CD14-positive monocyte (primary cell): ENCODE measurements at regions not wholly inside any gene's neighbourhood (a gene's known extent, or its start where the extent isn't known, plus 50 kb on each side); places are given as distances from the start of the nearest gene placed in this dataset.
A peak's percentile ranks its signal among the peaks of the same experiment; 100 is the strongest.
"Not testable (repeated sequence)": the region's sequence is repeated elsewhere in the genome, so short reads cannot be mapped to it uniquely, and the experiment has no call there.

ENCODE experiments used
- DNase-seq, 3 donors: peaks; one replicate each; pipeline ENCODE4 v3.0.0-alpha.2; 2011 to 2022
- H2AFZ ChIP-seq: 2 replicates; pipeline ENCODE4 v1.6.0; 2012; ENCODE audit warnings: mild to moderate bottlenecking, low read depth, low read length, inconsistent platforms; ENCODE audit not compliant: insufficient read depth, poor library complexity, severe bottlenecking
- H3K27ac ChIP-seq, 2 donors: 1 replicate in 1 of 2; 2 replicates in 1 of 2; pipeline ENCODE4 v1.5.1; 2012 to 2013; ENCODE audit warnings: low read length in 2 of 2, control low read depth in 1 of 2, inconsistent platforms in 1 of 2, low read depth in 1 of 2, mild to moderate bottlenecking in 1 of 2
- H3K27me3 ChIP-seq, 2 donors: one replicate each; pipeline versions ENCODE4 v1.6.0 to v1.6.1; 2011 to 2013; ENCODE audit warnings: low read length in 2 of 2; ENCODE audit not compliant: control insufficient read depth in 2 of 2, insufficient read depth in 2 of 2
- H3K36me3 ChIP-seq, 2 donors: replicated peaks in 1 of 2; 1 replicate in 1 of 2; 2 replicates in 1 of 2; pipeline versions ENCODE4 v1.5.1 to v1.6.1; 2012 to 2013; ENCODE audit warnings: low read length in 2 of 2, control low read depth in 1 of 2, inconsistent platforms in 1 of 2, mild to moderate bottlenecking in 1 of 2; ENCODE audit not compliant: insufficient read depth in 2 of 2, control insufficient read depth in 1 of 2
- H3K4me1 ChIP-seq, 2 donors: 1 replicate in 1 of 2; 2 replicates in 1 of 2; pipeline versions ENCODE4 v1.5.1 to v1.6.1; 2012 to 2013; ENCODE audit warnings: low read length in 2 of 2, control low read depth in 1 of 2, inconsistent platforms in 1 of 2, mild to moderate bottlenecking in 1 of 2, moderate library complexity in 1 of 2; ENCODE audit not compliant: insufficient read depth in 2 of 2, control insufficient read depth in 1 of 2
- H3K4me2 ChIP-seq: replicated peaks from 2 replicates; pipeline ENCODE3; 2012; ENCODE audit warnings: low read length, moderate library complexity, mild to moderate bottlenecking; ENCODE audit not compliant: poor library complexity, severe bottlenecking; ENCODE audit errors: extremely low read depth
- H3K4me3 ChIP-seq, 3 experiments: fragments of 200-600 bp in 1 of 3; sonication (generic) in 1 of 3; replicated peaks in 1 of 3; 1 replicate in 2 of 3; 2 replicates in 1 of 3; pipeline ENCODE4 v1.5.1; 2011 to 2013; ENCODE audit warnings: low read length in 3 of 3, mild to moderate bottlenecking in 3 of 3, control low read depth in 2 of 3, low read depth in 2 of 3, inconsistent platforms in 1 of 3, moderate library complexity in 1 of 3
- H3K79me2 ChIP-seq: 2 replicates; pipeline ENCODE4 v1.6.0; 2012; ENCODE audit warnings: mild to moderate bottlenecking, control low read depth, inconsistent platforms, low read length, moderate library complexity; ENCODE audit not compliant: insufficient read depth
- H3K9ac ChIP-seq: 2 replicates; pipeline ENCODE4 v1.6.0; 2017; ENCODE audit warnings: low read length, mild to moderate bottlenecking; ENCODE audit not compliant: insufficient read depth, poor library complexity, severe bottlenecking
- H3K9me3 ChIP-seq, 2 donors: replicated peaks in 1 of 2; 1 replicate in 1 of 2; 2 replicates in 1 of 2; pipeline versions ENCODE4 v1.5.1 to v1.6.1; 2012 to 2013; ENCODE audit warnings: low read length in 2 of 2, control low read depth in 1 of 2; ENCODE audit not compliant: control insufficient read depth in 1 of 2, insufficient read depth in 1 of 2
- H4K20me1 ChIP-seq: 2 replicates; pipeline ENCODE4 v1.6.0; 2012; ENCODE audit warnings: mild to moderate bottlenecking, low read length, control low read depth, moderate library complexity; ENCODE audit not compliant: insufficient read depth
- H3K27ac Mint-ChIP-seq, 7 donors: one replicate each; pipeline ENCODE4 v1.8.0; 2020; ENCODE audit warnings: mild to moderate bottlenecking in 7 of 7, mixed read lengths in 7 of 7, moderate library complexity in 6 of 7, inconsistent platforms in 2 of 7
- H3K27me3 Mint-ChIP-seq, 3 donors: one replicate each; pipeline ENCODE4 v1.8.0; 2021 to 2022; ENCODE audit warnings: low read depth in 3 of 3, mild to moderate bottlenecking in 3 of 3, mixed read lengths in 3 of 3, moderate library complexity in 3 of 3, inconsistent platforms in 1 of 3
- H3K36me3 Mint-ChIP-seq, 2 donors: one replicate each; pipeline ENCODE4 v1.8.0; 2020; ENCODE audit warnings: mixed read lengths in 2 of 2, inconsistent platforms in 1 of 2, mild to moderate bottlenecking in 1 of 2
- H3K4me1 Mint-ChIP-seq: one replicate; pipeline ENCODE4 v1.8.0; 2020; ENCODE audit warnings: mild to moderate bottlenecking, mixed read lengths
- H3K4me3 Mint-ChIP-seq, 2 donors: one replicate each; pipeline ENCODE4 v1.8.0; 2020; ENCODE audit warnings: mild to moderate bottlenecking in 2 of 2, mixed read lengths in 2 of 2, moderate library complexity in 1 of 2
- H3K9me3 Mint-ChIP-seq, 7 donors: one replicate each; pipeline ENCODE4 v1.8.0; 2020 to 2022; ENCODE audit warnings: mixed read lengths in 7 of 7, mild to moderate bottlenecking in 6 of 7, moderate library complexity in 6 of 7, inconsistent platforms in 2 of 7
- CTCF ChIP-seq: fragments of 200-600 bp; IDR thresholded peaks from one replicate; pipeline ENCODE4 v1.8.0; 2022; ENCODE audit warnings: antibody characterized with exemption, mild to moderate bottlenecking
- WGBS: methylation state at CpG from one replicate; pipeline ENCODE4 v1.1.5; 2013; ENCODE audit warnings: missing lambda C conversion rate; ENCODE audit not compliant: insufficient coverage; 5-methylcytosine and 5-hydroxymethylcytosine counted together
- intact Hi-C, 2 donors: fragments of 100-400 bp; cut with micrococcal nuclease; formaldehyde crosslinking; loops; one replicate each; pipeline versions ENCODE4 v1.15.0 to v1.15.1; 2023

- no peak overlapping the region for H3K4me2 ChIP-seq
- no peaks in the 10 kb centered on the region for H3K36me3 ChIP-seq
- no peaks in the 10 kb centered on the region for H3K9me3 ChIP-seq
- no peaks in the 10 kb centered on the region for H3K79me2 ChIP-seq
- WGBS: 97% methylated on average over 6 of the region's 7 CpGs
- TF ChIP-seq CTCF: no peak
- Mint-ChIP-seq H3K4me1 (peaks cover 8% of the 10 kb centered on the region), H3K36me3 (no peaks in the 10 kb centered on the region), H3K9me3 (peaks cover 0 to 3% (median 2%) of the 10 kb centered on the region in 7 donors), H3K27ac (peak overlapping the region in 1 of 7 donors; percentile 80), H3K4me3 (no peak overlapping the region), H3K27me3 (peaks cover 0 to 1% (median 0%) of the 10 kb centered on the region in 3 donors)
- intact Hi-C loops: no loop called here
- H3K4me3 ChIP-seq: no peak overlapping the region
- DNase-seq: no peak
- no peak overlapping the region for H3K27ac ChIP-seq
- H3K4me1 ChIP-seq: peaks cover 0 to 8% of the 10 kb centered on the region in 2 donors
- H2AFZ ChIP-seq: no peak overlapping the region
- no peak overlapping the region for H3K9ac ChIP-seq
- H3K27me3 ChIP-seq: no peaks in the 10 kb centered on the region
- H4K20me1 ChIP-seq: no peaks in the 10 kb centered on the region
Measured at GRCh38 chr17:63223212-63223911, 222.7 kb downstream of the CYB561 start.

GRCh38 chr17:63224644-63225043 is 221.5 kb downstream of the CYB561 start:
- no peak overlapping the region for H3K27ac ChIP-seq
- peaks cover 0 to 8% of the 10 kb centered on the region in 2 donors for H3K4me1 ChIP-seq
- H3K79me2 ChIP-seq: no peaks in the 10 kb centered on the region
- DNase-seq: no peak
- intact Hi-C loops: loop anchor here in 1 of 2 donors (5.0 kb wide), 1 partner anchor 47 kb away; no protein-coding TSS in a partner anchor
- Mint-ChIP-seq H3K27me3 (peaks cover 0 to 1% (median 0%) of the 10 kb centered on the region in 3 donors), H3K9me3 (peaks cover 0 to 5% (median 2%) of the 10 kb centered on the region in 7 donors), H3K27ac (no peak overlapping the region), H3K36me3 (no peaks in the 10 kb centered on the region), H3K4me3 (no peak overlapping the region), H3K4me1 (peaks cover 8% of the 10 kb centered on the region)
- H3K4me2 ChIP-seq: no peak overlapping the region
- no peak overlapping the region for H3K9ac ChIP-seq
- TF ChIP-seq CTCF: no peak
- H4K20me1 ChIP-seq: no peaks in the 10 kb centered on the region
- no peaks in the 10 kb centered on the region for H3K9me3 ChIP-seq
- no peaks in the 10 kb centered on the region for H3K36me3 ChIP-seq
- H2AFZ ChIP-seq: no peak overlapping the region
- H3K27me3 ChIP-seq: no peaks in the 10 kb centered on the region
- no peak overlapping the region for H3K4me3 ChIP-seq

GRCh38 chr17:63226720-63227119 is 219.4 kb downstream of the CYB561 start:
- H3K36me3 ChIP-seq, H3K4me2 ChIP-seq, H3K4me1 Mint-ChIP-seq, H4K20me1 ChIP-seq, H3K27ac ChIP-seq, H2AFZ ChIP-seq, DNase-seq, H3K4me1 ChIP-seq, H3K27me3 ChIP-seq, H3K79me2 ChIP-seq, H3K4me3 Mint-ChIP-seq, H3K9ac ChIP-seq, H3K9me3 ChIP-seq, H3K36me3 Mint-ChIP-seq, H3K4me3 ChIP-seq, H3K27ac Mint-ChIP-seq, H3K27me3 Mint-ChIP-seq: not testable (repeated sequence)
- H3K9me3 Mint-ChIP-seq: peaks cover 13 to 24% (median 15%) of the 10 kb centered on the region in 7 donors
- intact Hi-C loops: loop anchor here in 1 of 2 donors (5.0 kb wide), 1 partner anchor 49 kb away; no protein-coding TSS in a partner anchor
